Fibroblast of the conjunctiva (primary cell): ENCODE measurements at regions not wholly inside any gene's neighbourhood (a gene's known extent, or its start where the extent isn't known, plus 50 kb on each side); places are given as distances from the start of the nearest gene placed in this dataset.

Experiments
- DNase-seq: peaks from one replicate; pipeline ENCODE4 v3.0.0-alpha.2; 2010; ENCODE audit warnings: low read depth

GRCh38 chr4:101584306-101584705 lies 206.2 kb upstream of the BANK1 start:
- DNase-seq: no peak

- no peak for DNase-seq
Measured at GRCh38 chr4:101563126-101563525, 215.8 kb upstream of the PPP3CA start.

GRCh38 chr4:101556842-101557241 lies 209.5 kb upstream of the PPP3CA start:
- no peak for DNase-seq

- DNase-seq: no peak
Measured at GRCh38 chr4:101555341-101555880, 208.1 kb upstream of the PPP3CA start.

- DNase-seq: no peak
Measured at GRCh38 chr4:101540336-101540735, 193.0 kb upstream of the PPP3CA start.

- no peak for DNase-seq
Measured at GRCh38 chr4:101528526-101528925, 181.2 kb upstream of the PPP3CA start.

GRCh38 chr4:101527188-101527587 lies 179.9 kb upstream of the PPP3CA start:
- no peak for DNase-seq

- DNase-seq: no peak
Measured at GRCh38 chr4:101515566-101515965, 168.2 kb upstream of the PPP3CA start.

- DNase-seq: no peak
Measured at GRCh38 chr4:101515099-101515498, 167.8 kb upstream of the PPP3CA start.

GRCh38 chr4:101512416-101512815 lies 165.1 kb upstream of the PPP3CA start:
- DNase-seq: no peak

- no peak for DNase-seq
Measured at GRCh38 chr4:101501421-101501820, 154.1 kb upstream of the PPP3CA start.

GRCh38 chr4:101500742-101501141 lies 153.4 kb upstream of the PPP3CA start:
- DNase-seq: no peak

- no peak for DNase-seq
Measured at GRCh38 chr4:101475246-101475645, 127.9 kb upstream of the PPP3CA start.

- DNase-seq: no peak
Measured at GRCh38 chr4:101471201-101471600, 123.9 kb upstream of the PPP3CA start.

- DNase-seq: no peak
Measured at GRCh38 chr4:101464596-101464995, 117.3 kb upstream of the PPP3CA start.

- no peak for DNase-seq
Measured at GRCh38 chr4:101458914-101459313, 111.6 kb upstream of the PPP3CA start.

- DNase-seq: no peak
Measured at GRCh38 chr4:101458473-101458872, 111.1 kb upstream of the PPP3CA start.

- DNase-seq: no peak
Measured at GRCh38 chr4:101451086-101451485, 103.8 kb upstream of the PPP3CA start.

GRCh38 chr4:101441446-101441845 lies 94.1 kb upstream of the PPP3CA start:
- no peak for DNase-seq

- no peak for DNase-seq
Measured at GRCh38 chr4:101439926-101440325, 92.6 kb upstream of the PPP3CA start.

- no peak for DNase-seq
Measured at GRCh38 chr4:101421386-101421785, 74.1 kb upstream of the PPP3CA start.

- DNase-seq: no peak
Measured at GRCh38 chr4:101420661-101421060, 73.3 kb upstream of the PPP3CA start.

GRCh38 chr4:101419336-101420135 lies 72.2 kb upstream of the PPP3CA start:
- no peak for DNase-seq

GRCh38 chr4:101418466-101418865 lies 71.1 kb upstream of the PPP3CA start:
- no peak for DNase-seq
